ENCODE measurements at regions not wholly inside any gene's neighbourhood (a gene's known extent, or its start where the extent isn't known, plus 50 kb on each side); places are given as distances from the start of the nearest gene placed in this dataset.
A peak's percentile ranks its signal among the peaks of the same experiment; 100 is the strongest.

- intact Hi-C loops (cut with DNase I) = no loop called here
- ATAC-seq (no peak), DNase-seq (ENCODE audit: missing footprints) (no peak)
Observed at GRCh38 chr18:44539926-44540325, 140.8 kb upstream of the SETBP1 start.

GRCh38 chr18:44541159-44541558 lies 139.5 kb upstream of the SETBP1 start:
- DNase-seq (ENCODE audit: missing footprints) = no peak
- intact Hi-C loops (cut with DNase I) = no loop called here
- ATAC-seq = peak; percentile 81

- intact Hi-C loops (cut with DNase I) = no loop called here
- no peak for ATAC-seq
- no peak for DNase-seq (ENCODE audit: missing footprints)
Observed at GRCh38 chr18:44541781-44542180, 138.9 kb upstream of the SETBP1 start.

GRCh38 chr18:44543387-44543786 lies 137.3 kb upstream of the SETBP1 start:
- intact Hi-C loops (cut with DNase I) = no loop called here
- DNase-seq (ENCODE audit: missing footprints) = no peak
- ATAC-seq = no peak

- ATAC-seq (no peak), DNase-seq (ENCODE audit: missing footprints) (no peak)
- intact Hi-C loops (cut with DNase I) = no loop called here
Observed at GRCh38 chr18:44545359-44545985, 135.2 kb upstream of the SETBP1 start.

- ATAC-seq (no peak), DNase-seq (ENCODE audit: missing footprints) (no peak)
- intact Hi-C loops (cut with DNase I) = no loop called here
Observed at GRCh38 chr18:44546954-44547353, 133.7 kb upstream of the SETBP1 start.

- DNase-seq (ENCODE audit: missing footprints) (peak; percentile 67), ATAC-seq (peak; percentile 77)
- intact Hi-C loops (cut with DNase I) = no loop called here
Observed at GRCh38 chr18:44548291-44549221, 132.1 kb upstream of the SETBP1 start.

GRCh38 chr18:44552706-44553105 lies 128.0 kb upstream of the SETBP1 start:
- ATAC-seq (no peak), DNase-seq (ENCODE audit: missing footprints) (no peak)
- intact Hi-C loops (cut with DNase I) = no loop called here

- ATAC-seq = no peak
- no peak for DNase-seq (ENCODE audit: missing footprints)
- intact Hi-C loops (cut with DNase I) = no loop called here
Observed at GRCh38 chr18:44556296-44556695, 124.4 kb upstream of the SETBP1 start.

- no peak for DNase-seq (ENCODE audit: missing footprints)
- intact Hi-C loops (cut with DNase I) = no loop called here
- no peak for ATAC-seq
Observed at GRCh38 chr18:44557616-44558151, 123.0 kb upstream of the SETBP1 start.

- intact Hi-C loops (cut with DNase I) = no loop called here
- ATAC-seq (no peak), DNase-seq (ENCODE audit: missing footprints) (no peak)
Observed at GRCh38 chr18:44558767-44559166, 121.9 kb upstream of the SETBP1 start.

- ATAC-seq = no peak
- no peak for DNase-seq (ENCODE audit: missing footprints)
- intact Hi-C loops (cut with DNase I) = no loop called here
Observed at GRCh38 chr18:44562986-44563385, 117.7 kb upstream of the SETBP1 start.

- intact Hi-C loops (cut with DNase I) = no loop called here
- DNase-seq (ENCODE audit: missing footprints) (no peak), ATAC-seq (no peak)
Observed at GRCh38 chr18:44564922-44565321, 115.8 kb upstream of the SETBP1 start.

GRCh38 chr18:44568342-44568741 lies 112.3 kb upstream of the SETBP1 start:
- intact Hi-C loops (cut with DNase I) = no loop called here
- ATAC-seq = no peak
- no peak for DNase-seq (ENCODE audit: missing footprints)

GRCh38 chr18:44568986-44569385 lies 111.7 kb upstream of the SETBP1 start:
- ATAC-seq = no peak
- intact Hi-C loops (cut with DNase I) = no loop called here

GRCh38 chr18:44569391-44570055 lies 111.2 kb upstream of the SETBP1 start:
- intact Hi-C loops (cut with DNase I) = loop anchor here (10.0 kb wide), 1 partner anchor 645 kb away; no protein-coding TSS in a partner anchor
- no peak for DNase-seq (ENCODE audit: missing footprints)
- ATAC-seq = no peak

More at GRCh38 chr18:44568986-44569385, 111.7 kb upstream of the SETBP1 start:
- DNase-seq (ENCODE audit: missing footprints) = no peak

- intact Hi-C loops (cut with DNase I) = loop anchor here (10.0 kb wide), 1 partner anchor 636 kb away; no protein-coding TSS in a partner anchor
- no peak for DNase-seq (ENCODE audit: missing footprints)
- no peak for ATAC-seq
Observed at GRCh38 chr18:44579028-44579702, 101.5 kb upstream of the SETBP1 start.

- intact Hi-C loops (cut with DNase I) = loop anchor here (10.0 kb wide), 1 partner anchor 635 kb away; no protein-coding TSS in a partner anchor
- no peak for ATAC-seq
- DNase-seq (ENCODE audit: missing footprints) = no peak
Observed at GRCh38 chr18:44579745-44580144, 100.9 kb upstream of the SETBP1 start.

- DNase-seq (ENCODE audit: missing footprints) (no peak), ATAC-seq (no peak)
- intact Hi-C loops (cut with DNase I) = no loop called here
Observed at GRCh38 chr18:44580159-44580558, 100.5 kb upstream of the SETBP1 start.
